ENCODE measurements at regions not wholly inside any gene's neighbourhood (a gene's known extent, or its start where the extent isn't known, plus 50 kb on each side); places are given as distances from the start of the nearest gene placed in this dataset.

DNA sequence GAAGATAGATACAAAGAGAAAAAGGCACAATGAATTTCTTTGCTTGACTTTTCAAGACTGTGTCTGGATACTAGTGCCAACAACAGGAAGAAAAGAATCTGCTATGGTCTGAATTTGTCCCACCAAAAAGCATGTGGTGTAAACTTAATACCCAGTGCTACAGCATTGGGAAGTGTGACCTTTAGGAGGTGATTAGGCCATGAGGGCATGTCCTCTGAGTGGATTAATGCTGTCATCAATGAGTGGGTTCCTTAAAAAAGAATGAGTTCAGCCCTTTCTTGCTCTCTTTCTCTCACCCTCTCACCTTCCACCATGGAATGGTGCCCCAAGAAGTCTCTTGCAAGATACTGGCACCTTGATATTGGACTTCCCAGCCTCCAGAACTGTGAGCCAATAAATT, 155.7 kb upstream of the GPRIN3 start:
- in situ Hi-C loops (cut with MboI; ENCODE audit: low pct_unique_long_range_greater_than_20kb, low sequenced_read_pairs, unreplicated experiment) = no loop called here
- DNase-seq (ENCODE audit: low spot score) = no peak
- TF ChIP-seq, protein P1, sequence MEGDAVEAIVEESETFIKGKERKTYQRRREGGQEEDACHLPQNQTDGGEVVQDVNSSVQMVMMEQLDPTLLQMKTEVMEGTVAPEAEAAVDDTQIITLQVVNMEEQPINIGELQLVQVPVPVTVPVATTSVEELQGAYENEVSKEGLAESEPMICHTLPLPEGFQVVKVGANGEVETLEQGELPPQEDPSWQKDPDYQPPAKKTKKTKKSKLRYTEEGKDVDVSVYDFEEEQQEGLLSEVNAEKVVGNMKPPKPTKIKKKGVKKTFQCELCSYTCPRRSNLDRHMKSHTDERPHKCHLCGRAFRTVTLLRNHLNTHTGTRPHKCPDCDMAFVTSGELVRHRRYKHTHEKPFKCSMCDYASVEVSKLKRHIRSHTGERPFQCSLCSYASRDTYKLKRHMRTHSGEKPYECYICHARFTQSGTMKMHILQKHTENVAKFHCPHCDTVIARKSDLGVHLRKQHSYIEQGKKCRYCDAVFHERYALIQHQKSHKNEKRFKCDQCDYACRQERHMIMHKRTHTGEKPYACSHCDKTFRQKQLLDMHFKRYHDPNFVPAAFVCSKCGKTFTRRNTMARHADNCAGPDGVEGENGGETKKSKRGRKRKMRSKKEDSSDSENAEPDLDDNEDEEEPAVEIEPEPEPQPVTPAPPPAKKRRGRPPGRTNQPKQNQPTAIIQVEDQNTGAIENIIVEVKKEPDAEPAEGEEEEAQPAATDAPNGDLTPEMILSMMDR (IDR thresholded peaks at IDR 0.05; ENCODE audit: extremely low read depth, insufficient read depth, missing control alignments) = no peak

DNA sequence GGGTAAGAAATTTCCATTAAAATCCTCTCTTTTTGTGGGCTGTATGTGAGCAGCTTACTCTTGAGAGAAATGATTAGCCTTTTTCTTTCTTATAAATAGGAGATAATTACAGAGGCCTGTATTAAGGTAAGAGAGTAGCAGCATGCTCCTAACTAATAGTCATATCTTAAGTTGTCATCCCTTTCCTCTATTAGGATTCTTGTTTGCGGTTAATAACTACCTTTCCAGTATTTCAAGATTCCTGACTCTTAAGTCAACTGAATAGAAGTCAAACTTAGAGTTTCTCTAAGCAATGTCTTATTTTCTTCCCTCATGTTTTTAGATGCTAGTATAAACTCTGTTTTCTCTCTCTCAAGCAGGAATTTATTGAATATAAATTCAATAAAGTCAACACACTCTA, 139.9 kb upstream of the GPRIN3 start:
- no peak for DNase-seq (ENCODE audit: low spot score)
- in situ Hi-C loops (cut with MboI; ENCODE audit: low pct_unique_long_range_greater_than_20kb, low sequenced_read_pairs, unreplicated experiment) = loop anchor here (25.0 kb wide), 1 partner anchor 185 kb away; no protein-coding TSS in a partner anchor

DNA sequence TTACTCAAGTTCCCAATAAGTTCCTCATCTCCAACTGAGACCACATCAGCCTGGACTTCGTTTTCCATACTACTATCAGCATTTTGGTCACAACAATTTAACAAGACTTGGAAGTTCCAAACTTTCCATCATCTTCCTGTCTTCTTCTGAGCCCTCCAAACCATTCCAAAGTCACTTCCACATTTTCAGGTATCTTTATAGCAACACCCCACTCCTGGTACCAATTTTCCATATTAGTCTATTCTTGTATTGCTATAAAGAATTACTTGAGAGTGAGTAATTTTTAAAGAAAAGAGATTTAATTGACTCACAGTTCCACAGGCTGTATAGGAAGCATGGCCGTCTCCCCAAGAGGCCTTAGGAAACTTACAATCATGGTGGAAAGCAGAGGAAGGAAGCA, 138.6 kb upstream of the GPRIN3 start:
- in situ Hi-C loops (cut with MboI; ENCODE audit: low pct_unique_long_range_greater_than_20kb, low sequenced_read_pairs, unreplicated experiment) = loop anchor here (25.0 kb wide), 1 partner anchor 184 kb away; no protein-coding TSS in a partner anchor
- TF ChIP-seq, protein P1 (IDR thresholded peaks at IDR 0.05; ENCODE audit: extremely low read depth, insufficient read depth, missing control alignments) = no peak

More for the DNA sequence above, 139.9 kb upstream of the GPRIN3 start:
- TF ChIP-seq, protein P1 (IDR thresholded peaks at IDR 0.05; ENCODE audit: extremely low read depth, insufficient read depth, missing control alignments) = no peak

DNA sequence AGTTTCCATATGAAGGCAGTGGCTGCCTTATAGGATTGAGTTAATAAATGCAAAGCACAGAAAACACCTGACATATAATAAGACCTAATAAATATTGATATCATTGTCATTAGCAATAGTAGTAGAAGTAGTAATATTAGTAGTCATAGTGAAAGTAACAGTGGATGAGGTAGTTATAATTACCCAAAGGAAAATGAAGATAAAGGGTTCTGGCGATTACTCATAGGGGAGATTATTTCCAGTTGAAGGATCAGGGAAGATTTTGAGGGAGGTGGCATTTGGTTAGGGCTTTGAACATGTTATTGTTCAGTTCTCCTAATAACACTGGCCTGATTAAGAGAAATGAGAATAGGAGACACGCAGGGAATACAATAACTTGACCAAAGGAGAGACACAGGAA, 131.9 kb upstream of the GPRIN3 start:
- DNase-seq (ENCODE audit: low spot score) = peak; percentile 4
- TF ChIP-seq, protein P1 (IDR thresholded peaks at IDR 0.05; ENCODE audit: extremely low read depth, insufficient read depth, missing control alignments) = no peak
- in situ Hi-C loops (cut with MboI; ENCODE audit: low pct_unique_long_range_greater_than_20kb, low sequenced_read_pairs, unreplicated experiment) = loop anchor here (25.0 kb wide), 1 partner anchor 177 kb away; no protein-coding TSS in a partner anchor

More for the DNA sequence above, 138.6 kb upstream of the GPRIN3 start:
- no peak for DNase-seq (ENCODE audit: low spot score)

DNA sequence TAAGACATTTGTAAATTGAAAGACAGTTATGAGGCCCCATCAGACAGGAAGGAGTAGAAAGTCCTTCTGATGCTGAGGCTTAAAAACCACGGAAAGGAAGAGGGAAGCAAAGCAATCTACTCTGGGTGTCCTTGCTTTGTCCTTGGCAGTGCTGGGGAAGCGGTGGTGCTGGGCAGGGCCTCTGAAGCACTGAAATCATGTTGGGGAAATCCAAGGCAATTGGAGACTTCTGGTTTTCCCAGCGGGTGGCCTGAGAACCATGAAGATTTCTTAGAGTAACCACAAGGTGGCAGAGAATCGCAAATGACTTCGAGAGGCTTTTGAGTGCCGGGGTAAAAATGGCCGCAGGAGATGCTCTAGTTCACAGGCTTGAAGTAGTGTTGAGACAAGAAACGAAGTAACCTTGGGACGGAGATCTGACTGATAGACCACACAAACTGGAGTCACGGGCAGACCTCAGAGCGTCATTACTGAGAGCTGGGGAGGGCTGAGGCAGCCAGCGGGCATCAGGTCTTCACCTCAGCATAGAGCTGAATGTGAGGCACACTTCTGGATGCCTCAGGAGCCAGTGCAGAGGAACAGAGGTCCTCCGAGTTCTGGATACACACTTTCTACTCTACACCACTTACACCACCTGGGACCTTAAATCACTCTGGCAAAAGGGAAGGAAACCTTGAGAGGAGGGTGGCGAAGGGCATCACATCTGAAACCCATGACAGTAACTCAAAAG, 130.7 kb upstream of the GPRIN3 start:
- TF ChIP-seq, protein P1 (IDR thresholded peaks at IDR 0.05; ENCODE audit: extremely low read depth, insufficient read depth, missing control alignments) = peak; percentile 24
- DNase-seq (ENCODE audit: low spot score) = peak; percentile 19
- in situ Hi-C loops (cut with MboI; ENCODE audit: low pct_unique_long_range_greater_than_20kb, low sequenced_read_pairs, unreplicated experiment) = loop anchor here (25.0 kb wide), 1 partner anchor 176 kb away; no protein-coding TSS in a partner anchor

DNA sequence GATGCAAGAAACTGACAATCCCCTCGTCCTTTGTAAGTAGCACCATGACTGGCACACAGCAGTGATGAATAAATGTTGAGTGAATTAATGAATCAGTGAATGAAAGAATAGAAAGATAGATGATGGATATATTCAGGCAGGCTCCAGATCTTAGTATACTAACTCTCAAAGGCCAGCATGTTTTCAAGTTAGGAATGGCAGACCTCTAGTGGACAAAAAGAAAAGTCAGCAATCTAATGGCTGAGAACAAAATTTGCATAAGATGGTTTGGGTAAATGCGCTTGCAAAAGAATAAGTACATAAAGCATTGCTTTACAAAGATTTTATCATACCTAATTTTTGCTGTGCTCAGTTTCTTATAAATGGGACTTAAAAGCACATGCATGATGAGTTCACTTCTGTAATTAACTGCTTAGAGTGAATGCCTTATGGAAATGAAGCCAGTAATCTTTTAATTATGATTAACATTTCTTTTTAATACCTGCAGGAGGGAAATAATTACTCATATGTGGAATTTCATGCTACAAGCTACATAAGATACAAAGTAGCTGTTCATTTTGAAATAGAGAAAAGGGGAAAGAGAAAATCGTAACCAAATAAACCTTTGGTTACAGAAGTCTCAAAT, 126.9 kb upstream of the GPRIN3 start:
- peak; percentile 35 for DNase-seq (ENCODE audit: low spot score)
- in situ Hi-C loops (cut with MboI; ENCODE audit: low pct_unique_long_range_greater_than_20kb, low sequenced_read_pairs, unreplicated experiment) = loop anchor here (25.0 kb wide), 1 partner anchor 172 kb away; no protein-coding TSS in a partner anchor
- TF ChIP-seq, protein P1 (IDR thresholded peaks at IDR 0.05; ENCODE audit: extremely low read depth, insufficient read depth, missing control alignments) = peak; percentile 71

All from GM13977 (cell line).